B cell (primary cell): ENCODE measurements at regions not wholly inside any gene's neighbourhood (a gene's known extent, or its start where the extent isn't known, plus 50 kb on each side); places are given as distances from the start of the nearest gene placed in this dataset.

Source experiments
- ATAC-seq: fragments of 200-7000 bp; cut with Tn5 transposase; one replicate; pipeline ENCODE4 v1.10.0; 2021; ENCODE audit warnings: low read depth, mild to moderate bottlenecking, moderate number of reproducible peaks, moderate library complexity
- CTCF ChIA-PET: fragments of 350-600 bp; sonication (Branson Sonifier 250); formaldehyde crosslinking; loops from one replicate; lab custom pipeline; 2021; ENCODE audit warnings: antibody characterized with exemption, inconsistent platforms; lab: Charles Lee
- POLR2A ChIA-PET: fragments of 350-600 bp; sonication (Branson Sonifier 250); formaldehyde crosslinking; loops from one replicate; lab custom pipeline; 2021; ENCODE audit warnings: antibody characterized with exemption; lab: Charles Lee
- DNase-seq: peaks from one replicate; pipeline ENCODE4 v3.0.0; 2013
- H2AFZ ChIP-seq: 2 replicates; pipeline ENCODE4 v1.6.1; 2012; ENCODE audit warnings: mild to moderate bottlenecking, low read depth, low read length; ENCODE audit not compliant: insufficient read depth, poor library complexity, severe bottlenecking
- H3K27ac ChIP-seq, 2 donors: 1 replicate in 1 of 2; 2 replicates in 1 of 2; pipeline ENCODE4 v1.5.1; 2012 to 2013; ENCODE audit warnings: low read length in 2 of 2, mild to moderate bottlenecking in 2 of 2, moderate library complexity in 1 of 2
- H3K27me3 ChIP-seq, 4 experiments: fragments of 200-600 bp in 1 of 4; sonication (generic) in 1 of 4; replicated peaks in 1 of 4; 1 replicate in 2 of 4; 2 replicates in 2 of 4; pipeline versions ENCODE4 v1.6.1 to v1.7.0; 2013 to 2016; ENCODE audit warnings: low read length in 3 of 4, mild to moderate bottlenecking in 2 of 4, mixed read lengths in 1 of 4, moderate library complexity in 1 of 4; ENCODE audit not compliant: insufficient read depth in 4 of 4, control insufficient read depth in 3 of 4; ENCODE audit errors: control extremely low read depth in 1 of 4
- H3K36me3 ChIP-seq, 2 experiments: replicated peaks in 1 of 2; 1 replicate in 1 of 2; 2 replicates in 1 of 2; pipeline versions ENCODE4 v1.6.1 to v1.7.1; 2013; ENCODE audit warnings: low read length in 1 of 2; ENCODE audit not compliant: insufficient read depth in 2 of 2, control insufficient read depth in 1 of 2; ENCODE audit errors: control extremely low read depth in 1 of 2, extremely low read depth in 1 of 2
- H3K4me1 ChIP-seq, 2 donors: fragments of 200-600 bp in 1 of 2; sonication (generic) in 1 of 2; 1 replicate in 1 of 2; 2 replicates in 1 of 2; pipeline versions ENCODE4 v1.5.1 to v1.6.1; 2013 to 2017; ENCODE audit warnings: low read length in 2 of 2; ENCODE audit not compliant: control insufficient read depth in 2 of 2, insufficient read depth in 2 of 2
- H3K4me2 ChIP-seq: replicated peaks from 2 replicates; pipeline ENCODE3; 2012; ENCODE audit warnings: mild to moderate bottlenecking, low read depth, low read length; ENCODE audit not compliant: poor library complexity, severe bottlenecking
- H3K4me3 ChIP-seq, 5 experiments: fragments of 200-600 bp in 1 of 5; sonication (generic) in 1 of 5; 1 replicate in 3 of 5; 2 replicates in 2 of 5; pipeline versions ENCODE4 v1.5.1 to v1.7.0; 2011 to 2016; ENCODE audit warnings: low read length in 4 of 5, mild to moderate bottlenecking in 4 of 5, low read depth in 2 of 5, control low read depth in 1 of 5, moderate library complexity in 1 of 5; ENCODE audit not compliant: insufficient read depth in 1 of 5; ENCODE audit errors: control extremely low read depth in 1 of 5, extremely low read depth in 1 of 5
- H3K79me2 ChIP-seq: fragments of 200-600 bp; sonication (generic); one replicate; pipeline ENCODE4 v1.6.0; 2016; ENCODE audit warnings: low read length; ENCODE audit not compliant: control insufficient read depth, insufficient read depth
- H3K9ac ChIP-seq: fragments of 200-600 bp; sonication (generic); 2 replicates; pipeline ENCODE4 v1.6.1; 2017; ENCODE audit warnings: mild to moderate bottlenecking, low read length, moderate library complexity
- H3K9me3 ChIP-seq, 3 donors: one replicate each; pipeline versions ENCODE4 v1.6.1 to v1.7.1; 2013; ENCODE audit warnings: low read length in 2 of 3; ENCODE audit not compliant: control insufficient read depth in 2 of 3, insufficient read depth in 1 of 3; ENCODE audit errors: control extremely low read depth in 1 of 3
- H4K20me1 ChIP-seq: 2 replicates; pipeline ENCODE4 v1.6.0; 2012; ENCODE audit warnings: mild to moderate bottlenecking, low read length; ENCODE audit not compliant: insufficient read depth, control insufficient read depth, poor library complexity, severe bottlenecking
- H3K27ac Mint-ChIP-seq: one replicate; pipeline ENCODE4 v1.8.0; 2021; ENCODE audit warnings: mixed read lengths
- H3K27me3 Mint-ChIP-seq: one replicate; pipeline ENCODE4 v1.8.0; 2021; ENCODE audit warnings: mixed read lengths
- H3K4me1 Mint-ChIP-seq: one replicate; pipeline ENCODE4 v1.8.0; 2021; ENCODE audit warnings: mixed read lengths
- H3K4me3 Mint-ChIP-seq: one replicate; pipeline ENCODE4 v1.8.0; 2021; ENCODE audit warnings: mixed read lengths
- H3K9me3 Mint-ChIP-seq: one replicate; pipeline ENCODE4 v1.8.0; 2022; ENCODE audit warnings: mixed read lengths; ENCODE audit not compliant: insufficient read depth
- EZH2 ChIP-seq: IDR thresholded peaks from 2 replicates; pipeline ENCODE4 v1.6.1; 2012; ENCODE audit warnings: borderline replicate concordance, low read depth, mild to moderate bottlenecking, moderate library complexity, low read length; ENCODE audit not compliant: insufficient read depth, poor library complexity, severe bottlenecking
- WGBS: methylation state at CpG from one replicate; pipeline ENCODE4 v1.1.5; 2013; ENCODE audit warnings: missing lambda C conversion rate; ENCODE audit not compliant: insufficient coverage; 5-methylcytosine and 5-hydroxymethylcytosine counted together
- intact Hi-C: fragments of 100-400 bp; cut with micrococcal nuclease; formaldehyde crosslinking; loops from one replicate; pipeline ENCODE4 v1.10.0; 2022
- TF ChIP-seq, protein P1 (sequence below): fragments of 200-600 bp; IDR thresholded peaks from one replicate; pipeline ENCODE4 v1.8.0; 2022; ENCODE audit warnings: antibody characterized with exemption, mild to moderate bottlenecking

DNA sequence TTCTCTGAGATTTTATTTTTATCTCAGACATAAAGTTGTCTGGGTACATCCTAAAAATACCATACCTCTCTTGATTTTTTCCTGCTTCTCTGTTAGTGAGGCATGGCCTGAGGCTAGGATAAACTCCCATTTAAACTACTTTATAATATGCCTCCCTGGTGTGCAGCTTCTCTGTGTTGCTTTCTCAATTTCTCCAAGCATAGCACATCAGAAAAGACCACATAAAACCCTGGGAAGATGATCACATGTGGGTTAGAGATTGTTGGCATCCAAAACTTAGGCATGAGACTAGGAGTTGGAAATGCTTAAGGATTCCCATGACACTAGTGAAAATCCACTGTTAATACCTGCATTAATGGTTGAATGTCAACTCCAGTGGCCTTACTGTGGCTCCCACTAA lies 254.6 kb downstream of the RND3 start:
- H3K9ac ChIP-seq, result no peak overlapping the region
- H3K4me3 ChIP-seq, result no peak overlapping the region
- no peak overlapping the region for H3K27ac Mint-ChIP-seq
- no peaks in the 10 kb centered on the region for H3K4me1 Mint-ChIP-seq
- ChIA-PET CTCF (no interaction called here), POLR2A (no interaction called here)
- ATAC-seq (no peak), DNase-seq (no peak)
- no peak overlapping the region for H2AFZ ChIP-seq
- no peaks in the 10 kb centered on the region for H3K9me3 ChIP-seq
- H3K4me1 ChIP-seq, result no peaks in the 10 kb centered on the region
- intact Hi-C loops, result no loop called here
- no peaks in the 10 kb centered on the region for H3K36me3 ChIP-seq
- H3K27me3 Mint-ChIP-seq, result no peaks in the 10 kb centered on the region
- H4K20me1 ChIP-seq, result no peaks in the 10 kb centered on the region
- H3K79me2 ChIP-seq, result no peaks in the 10 kb centered on the region
- no peak overlapping the region for H3K4me2 ChIP-seq
- H3K27ac ChIP-seq, result no peak overlapping the region
- no peak overlapping the region for H3K4me3 Mint-ChIP-seq
- TF ChIP-seq, protein P1, sequence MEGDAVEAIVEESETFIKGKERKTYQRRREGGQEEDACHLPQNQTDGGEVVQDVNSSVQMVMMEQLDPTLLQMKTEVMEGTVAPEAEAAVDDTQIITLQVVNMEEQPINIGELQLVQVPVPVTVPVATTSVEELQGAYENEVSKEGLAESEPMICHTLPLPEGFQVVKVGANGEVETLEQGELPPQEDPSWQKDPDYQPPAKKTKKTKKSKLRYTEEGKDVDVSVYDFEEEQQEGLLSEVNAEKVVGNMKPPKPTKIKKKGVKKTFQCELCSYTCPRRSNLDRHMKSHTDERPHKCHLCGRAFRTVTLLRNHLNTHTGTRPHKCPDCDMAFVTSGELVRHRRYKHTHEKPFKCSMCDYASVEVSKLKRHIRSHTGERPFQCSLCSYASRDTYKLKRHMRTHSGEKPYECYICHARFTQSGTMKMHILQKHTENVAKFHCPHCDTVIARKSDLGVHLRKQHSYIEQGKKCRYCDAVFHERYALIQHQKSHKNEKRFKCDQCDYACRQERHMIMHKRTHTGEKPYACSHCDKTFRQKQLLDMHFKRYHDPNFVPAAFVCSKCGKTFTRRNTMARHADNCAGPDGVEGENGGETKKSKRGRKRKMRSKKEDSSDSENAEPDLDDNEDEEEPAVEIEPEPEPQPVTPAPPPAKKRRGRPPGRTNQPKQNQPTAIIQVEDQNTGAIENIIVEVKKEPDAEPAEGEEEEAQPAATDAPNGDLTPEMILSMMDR, result no peak
- TF ChIP-seq EZH2, result no peak
- no peaks in the 10 kb centered on the region for H3K27me3 ChIP-seq
- no peaks in the 10 kb centered on the region for H3K9me3 Mint-ChIP-seq

DNA sequence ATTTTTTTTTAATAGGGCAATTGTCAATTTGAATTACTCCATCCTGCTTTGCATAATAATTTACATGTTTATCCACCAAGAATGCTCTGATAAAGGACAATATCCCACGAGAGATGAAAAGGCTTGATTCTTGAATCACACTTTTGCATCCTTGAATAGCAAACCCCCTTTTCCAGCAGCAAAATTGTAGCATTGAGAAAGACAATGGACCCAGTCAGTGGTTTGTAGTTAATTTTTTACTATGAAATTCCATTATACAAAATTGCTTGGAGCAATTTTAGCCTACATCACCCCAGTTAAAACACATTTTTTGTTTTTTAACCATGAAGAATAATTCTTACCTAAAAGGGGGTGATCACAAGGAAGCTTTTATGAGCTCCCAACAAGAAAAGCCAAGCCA lies 255.1 kb downstream of the RND3 start:
- Histone ChIP-seq H3K4me1 (no peaks in the 10 kb centered on the region), H3K9ac (no peak overlapping the region), H3K4me2 (no peak overlapping the region), H3K27me3 (no peaks in the 10 kb centered on the region), H4K20me1 (no peaks in the 10 kb centered on the region), H3K9me3 (no peaks in the 10 kb centered on the region), H2AFZ (no peak overlapping the region), H3K4me3 (no peak overlapping the region), H3K36me3 (no peaks in the 10 kb centered on the region), H3K27ac (no peak overlapping the region), H3K79me2 (no peaks in the 10 kb centered on the region)
- ChIA-PET POLR2A (no interaction called here), CTCF (no interaction called here)
- no peak overlapping the region for H3K27ac Mint-ChIP-seq
- H3K9me3 Mint-ChIP-seq, result no peaks in the 10 kb centered on the region
- intact Hi-C loops, result no loop called here
- TF ChIP-seq EZH2, result no peak
- TF ChIP-seq, protein P1, result no peak
- no CpG with 5 or more reads among the region's 1 CpG for WGBS
- no peaks in the 10 kb centered on the region for H3K4me1 Mint-ChIP-seq
- no peaks in the 10 kb centered on the region for H3K27me3 Mint-ChIP-seq
- DNase-seq, result no peak
- no peak overlapping the region for H3K4me3 Mint-ChIP-seq
- no peak for ATAC-seq
